ENCODE measurements at regions not wholly inside any gene's neighbourhood (a gene's known extent, or its start where the extent isn't known, plus 50 kb on each side); places are given as distances from the start of the nearest gene placed in this dataset.
"Not testable (repeated sequence)": the region's sequence is repeated elsewhere in the genome, so short reads cannot be mapped to it uniquely, and the experiment has no call there.

- WGBS, 2 donors, result 81 to 84% methylated on average over 8 to 12 of the region's 12 CpGs
- intact Hi-C loops (cut with DNase I), result no loop called here
- H3K4me1 ChIP-seq, result peaks cover 14% of the 10 kb centered on the region
- ATAC-seq (no peak), DNase-seq (no peak)
- H3K27me3 ChIP-seq, result no peaks in the 10 kb centered on the region
- H3K36me3 ChIP-seq (replicated peaks in 1 of 2; ENCODE audit: insufficient read depth in 1 of 2, low read depth in 2 of 2), result no peaks in the 10 kb centered on the region
- TF ChIP-seq POLR2A (IDR thresholded peaks at IDR 0.05) (no peak), CTCF (IDR thresholded peaks at IDR 0.05) (no peak)
- no peaks in the 10 kb centered on the region for H3K9me3 ChIP-seq
- no peak overlapping the region for H3K4me3 ChIP-seq
- H3K27ac ChIP-seq, result no peak overlapping the region
Measured at GRCh38 chr1:10948463-10948775, 64.0 kb upstream of the TARDBP start.

- WGBS, 2 donors, result 82 to 84% methylated on average over 15 to 17 of the region's 17 CpGs
- TF ChIP-seq POLR2A (IDR thresholded peaks at IDR 0.05), result no peak
- no peak for TF ChIP-seq CTCF (IDR thresholded peaks at IDR 0.05)
- no peaks in the 10 kb centered on the region for H3K27me3 ChIP-seq
Measured at GRCh38 chr1:10950316-10951172, 61.9 kb upstream of the TARDBP start.

DNA sequence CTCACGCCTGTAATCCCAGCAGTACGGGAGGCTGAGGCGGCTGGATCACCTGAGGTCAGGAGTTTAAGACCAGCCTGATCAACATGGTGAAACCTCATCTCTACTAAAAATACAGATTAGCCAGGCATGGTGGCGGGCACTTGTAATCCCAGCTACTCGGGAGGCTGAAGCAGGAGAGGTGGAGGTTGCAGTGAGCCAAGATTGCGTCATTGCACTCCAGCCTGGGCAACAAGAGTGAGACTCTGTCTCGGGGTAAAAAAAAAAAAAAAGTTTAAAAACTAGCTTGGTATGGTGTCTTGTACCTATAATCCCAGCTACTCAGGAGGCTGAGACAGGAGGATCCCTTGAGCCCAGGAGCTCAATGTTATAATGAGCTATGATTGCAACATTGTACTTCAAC is 61.2 kb upstream of the TARDBP start:
- H3K27ac ChIP-seq; ATAC-seq; H3K36me3 ChIP-seq (replicated peaks in 1 of 2; ENCODE audit: insufficient read depth in 1 of 2, low read depth in 2 of 2); H3K27me3 ChIP-seq; DNase-seq; H3K4me1 ChIP-seq; intact Hi-C loops (cut with DNase I); H3K9me3 ChIP-seq; H3K4me3 ChIP-seq: not testable (repeated sequence)
- WGBS, 2 donors, result 92 to 93% methylated on average over 6 to 7 of the region's 7 CpGs

More at GRCh38 chr1:10950316-10951172, 61.9 kb upstream of the TARDBP start:
- no peak for ATAC-seq
- no peak overlapping the region for H3K4me3 ChIP-seq
- intact Hi-C loops (cut with DNase I), result no loop called here
- no peaks in the 10 kb centered on the region for H3K4me1 ChIP-seq
- H3K36me3 ChIP-seq (replicated peaks in 1 of 2; ENCODE audit: insufficient read depth in 1 of 2, low read depth in 2 of 2), result no peaks in the 10 kb centered on the region
- DNase-seq, result no peak
- no peak overlapping the region for H3K27ac ChIP-seq
- peaks cover 0 to 5% (median 0%) of the 10 kb centered on the region in 3 donors for H3K9me3 ChIP-seq

GRCh38 chr1:10951961-10952360 is 60.5 kb upstream of the TARDBP start:
- DNase-seq (no peak), ATAC-seq (no peak)
- intact Hi-C loops (cut with DNase I), result no loop called here
- Histone ChIP-seq H3K36me3 (replicated peaks in 1 of 2; ENCODE audit: insufficient read depth in 1 of 2, low read depth in 2 of 2) (no peaks in the 10 kb centered on the region), H3K27ac (no peak overlapping the region), H3K27me3 (no peaks in the 10 kb centered on the region), H3K9me3 (peaks cover 0 to 5% (median 0%) of the 10 kb centered on the region in 3 donors), H3K4me3 (no peak overlapping the region), H3K4me1 (no peaks in the 10 kb centered on the region)
- WGBS, 2 donors, result 44 to 53% methylated on average over 4 of the region's 4 CpGs
- TF ChIP-seq CTCF (IDR thresholded peaks at IDR 0.05), result no peak

- ATAC-seq, result no peak
- no peak for DNase-seq
- Histone ChIP-seq H3K27me3 (no peaks in the 10 kb centered on the region), H3K9me3 (peaks cover 0 to 5% (median 0%) of the 10 kb centered on the region in 3 donors), H3K27ac (no peak overlapping the region), H3K4me1 (peaks cover 3% of the 10 kb centered on the region), H3K36me3 (replicated peaks in 1 of 2; ENCODE audit: insufficient read depth in 1 of 2, low read depth in 2 of 2) (no peaks in the 10 kb centered on the region), H3K4me3 (no peak overlapping the region)
- intact Hi-C loops (cut with DNase I), result no loop called here
- no peak for TF ChIP-seq POLR2A (IDR thresholded peaks at IDR 0.05)
- TF ChIP-seq CTCF (IDR thresholded peaks at IDR 0.05), result no peak
- 88 to 92% methylated on average over 9 to 12 of the region's 12 CpGs for WGBS, 2 donors
Measured at GRCh38 chr1:10953505-10954193, 58.8 kb upstream of the TARDBP start.

All from body of pancreas (tissue), 4 donors.